Activated CD4-positive, alpha-beta T cell treated with anti-CD3 and anti-CD28 coated beads, Interleukin-2, amount 10 ng/mL, durations not matched to agents 24 days and 14 days (primary cell): ENCODE measurements at regions not wholly inside any gene's neighbourhood (a gene's known extent, or its start where the extent isn't known, plus 50 kb on each side); places are given as distances from the start of the nearest gene placed in this dataset.

Experiments used
- DNase-seq: peaks from one replicate; pipeline ENCODE4 v3.0.0; 2022
- H3K27ac Mint-ChIP-seq: one replicate; pipeline ENCODE4 v1.8.0; 2022; ENCODE audit warnings: mild to moderate bottlenecking, mixed read lengths
- H3K27me3 Mint-ChIP-seq: one replicate; pipeline ENCODE4 v1.8.0; 2022; ENCODE audit warnings: mixed read lengths
- H3K36me3 Mint-ChIP-seq: one replicate; pipeline ENCODE4 v1.8.0; 2022; ENCODE audit warnings: low read depth, mild to moderate bottlenecking, mixed read lengths
- H3K4me1 Mint-ChIP-seq: one replicate; pipeline ENCODE4 v1.8.0; 2021; ENCODE audit warnings: mixed read lengths
- H3K4me3 Mint-ChIP-seq: one replicate; pipeline ENCODE4 v1.8.0; 2022; ENCODE audit warnings: mild to moderate bottlenecking, moderate library complexity, mixed read lengths
- H3K9me3 Mint-ChIP-seq: one replicate; pipeline ENCODE4 v1.8.0; 2021; ENCODE audit warnings: mixed read lengths
- intact Hi-C: fragments of 100-400 bp; cut with micrococcal nuclease; formaldehyde crosslinking; loops from one replicate; pipeline ENCODE4 v1.15.1; 2023

DNA sequence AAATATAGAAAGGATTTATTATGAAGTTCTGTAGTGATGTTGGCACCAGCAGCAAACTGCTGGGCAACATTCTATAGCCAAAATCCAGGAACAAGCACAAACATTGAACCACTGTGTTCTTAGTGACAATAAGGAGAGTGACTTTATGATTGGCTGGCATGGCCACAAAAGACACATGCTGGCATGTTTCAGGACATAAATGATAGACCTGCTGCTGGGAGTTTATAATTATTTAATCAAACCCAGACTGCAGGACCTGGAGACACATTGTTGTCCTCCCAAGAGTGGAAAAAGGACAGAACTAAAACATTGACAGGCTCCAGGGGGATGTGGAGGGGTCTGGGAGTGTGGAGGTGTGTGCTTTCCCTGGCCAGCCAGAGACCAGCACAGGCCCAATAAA, 255.3 kb upstream of the LRTM1 start:
- intact Hi-C loops = loop anchor here (5.0 to 10.0 kb wide), 2 partner anchors 328 to 756 kb away; no protein-coding TSS in a partner anchor
- DNase-seq = no peak
- Mint-ChIP-seq H3K27me3 (no peaks in the 10 kb centered on the region), H3K36me3 (no peaks in the 10 kb centered on the region), H3K4me1 (no peaks in the 10 kb centered on the region), H3K9me3 (no peaks in the 10 kb centered on the region), H3K27ac (no peak overlapping the region), H3K4me3 (no peak overlapping the region)

DNA sequence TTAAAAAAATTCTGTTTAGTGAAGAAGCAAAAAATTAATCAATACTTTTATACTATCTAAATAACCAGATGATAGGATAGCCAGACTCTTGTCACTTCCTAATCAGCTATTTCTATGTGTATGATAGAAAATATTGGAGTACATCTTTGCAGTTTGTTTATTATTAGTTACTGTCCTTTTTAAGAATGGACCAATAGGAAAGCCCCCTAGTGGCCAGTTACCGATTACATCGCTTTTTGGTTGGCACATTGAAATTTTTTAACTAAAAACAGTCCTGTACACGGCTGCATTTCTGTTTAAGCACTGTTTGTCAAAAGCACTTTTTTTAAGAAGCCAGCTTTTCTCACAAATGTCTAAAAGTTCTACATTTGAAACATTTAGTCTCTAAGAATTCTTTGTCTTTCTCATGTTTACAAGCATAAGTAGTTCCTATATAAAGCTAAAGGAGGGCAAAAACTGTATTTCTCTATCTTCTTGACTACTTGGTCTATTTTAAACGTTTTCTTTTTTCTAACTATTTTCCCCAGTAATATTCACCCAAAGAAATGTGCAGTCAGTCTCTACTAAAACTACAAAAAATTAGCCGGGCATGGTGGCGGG, 253.2 kb upstream of the LRTM1 start:
- no peaks in the 10 kb centered on the region for H3K9me3 Mint-ChIP-seq

DNA sequence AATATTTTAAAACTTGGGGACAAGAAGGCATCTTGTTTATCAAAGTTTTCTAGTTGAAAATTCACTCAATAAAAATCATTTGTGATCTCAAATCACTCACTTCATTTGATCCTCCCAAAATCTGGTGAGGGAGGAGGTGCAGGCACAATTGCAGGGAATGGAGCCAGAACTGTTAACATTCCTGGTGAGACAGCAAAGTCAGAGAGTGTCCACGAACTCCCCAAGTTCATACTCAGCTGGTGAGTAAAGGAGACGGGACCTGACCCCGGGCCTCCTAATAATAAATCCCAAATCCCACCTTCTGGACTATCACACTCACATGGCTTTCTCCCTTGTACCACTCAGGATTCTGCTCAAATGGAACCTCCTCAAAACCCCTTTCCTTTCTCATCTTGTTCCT, 252.3 kb upstream of the LRTM1 start:
- no peaks in the 10 kb centered on the region for H3K27me3 Mint-ChIP-seq
- DNase-seq = no peak

More for the DNA sequence above, 253.2 kb upstream of the LRTM1 start:
- no peaks in the 10 kb centered on the region for H3K27me3 Mint-ChIP-seq
- intact Hi-C loops = loop anchor here (5.0 to 10.0 kb wide), 2 partner anchors 326 to 754 kb away; no protein-coding TSS in a partner anchor
- DNase-seq = peak; percentile 63
- no peak overlapping the region for H3K27ac Mint-ChIP-seq
- no peaks in the 10 kb centered on the region for H3K4me1 Mint-ChIP-seq
- H3K36me3 Mint-ChIP-seq = no peaks in the 10 kb centered on the region
- no peak overlapping the region for H3K4me3 Mint-ChIP-seq

DNA sequence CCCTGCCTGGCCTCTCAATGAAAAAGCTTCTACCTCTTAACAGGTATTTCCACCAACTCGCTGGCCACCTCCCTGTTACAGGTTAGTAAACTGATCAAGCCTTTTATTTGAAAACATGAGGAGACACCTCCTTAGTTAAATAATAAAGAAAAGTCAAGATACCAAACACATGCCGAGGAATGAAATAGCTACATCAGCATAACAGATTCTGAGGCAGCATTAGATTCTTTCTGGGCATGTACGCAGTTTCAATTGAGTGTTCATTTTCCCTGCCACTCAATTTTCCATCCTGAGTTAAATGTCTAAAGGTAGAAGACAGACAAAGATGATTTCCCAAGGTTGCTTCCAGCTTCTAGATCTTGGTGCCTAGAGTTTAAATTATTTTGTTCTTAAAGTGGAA, 250.5 kb upstream of the LRTM1 start:
- Mint-ChIP-seq H3K4me1 (no peaks in the 10 kb centered on the region), H3K27ac (no peak overlapping the region), H3K27me3 (no peaks in the 10 kb centered on the region), H3K9me3 (no peaks in the 10 kb centered on the region), H3K36me3 (no peaks in the 10 kb centered on the region), H3K4me3 (no peak overlapping the region)
- intact Hi-C loops = no loop called here
- no peak for DNase-seq

More for the DNA sequence above, 252.3 kb upstream of the LRTM1 start:
- no peaks in the 10 kb centered on the region for H3K36me3 Mint-ChIP-seq
- no peaks in the 10 kb centered on the region for H3K4me1 Mint-ChIP-seq
- H3K9me3 Mint-ChIP-seq = no peaks in the 10 kb centered on the region
- H3K27ac Mint-ChIP-seq = no peak overlapping the region
- no peak overlapping the region for H3K4me3 Mint-ChIP-seq
- intact Hi-C loops = loop anchor here (5.0 to 10.0 kb wide), 2 partner anchors 325 to 753 kb away; no protein-coding TSS in a partner anchor

DNA sequence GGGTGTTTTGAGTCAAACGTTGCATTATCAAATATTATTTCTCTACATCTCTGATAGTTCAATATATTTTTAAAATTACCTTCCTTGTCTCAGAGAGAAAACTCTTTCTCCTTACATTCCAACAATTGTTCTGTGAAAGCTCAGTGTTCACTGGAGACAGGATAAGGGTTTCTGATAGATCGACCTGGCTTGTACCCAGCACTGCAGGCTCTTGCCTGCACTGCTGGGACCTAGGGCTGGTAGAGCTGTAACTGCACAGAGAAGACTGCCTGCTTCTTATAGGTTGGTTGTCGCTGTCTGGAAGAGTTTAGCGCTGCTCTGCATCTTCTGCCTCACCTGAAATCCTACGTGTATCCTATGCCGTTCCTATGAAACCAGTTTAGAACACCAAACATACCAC, 249.9 kb upstream of the LRTM1 start:
- H3K36me3 Mint-ChIP-seq = no peaks in the 10 kb centered on the region
- no peaks in the 10 kb centered on the region for H3K9me3 Mint-ChIP-seq
- no peaks in the 10 kb centered on the region for H3K4me1 Mint-ChIP-seq
- H3K27me3 Mint-ChIP-seq = no peaks in the 10 kb centered on the region
- intact Hi-C loops = no loop called here
- no peak for DNase-seq
- H3K27ac Mint-ChIP-seq = no peak overlapping the region
- no peak overlapping the region for H3K4me3 Mint-ChIP-seq

DNA sequence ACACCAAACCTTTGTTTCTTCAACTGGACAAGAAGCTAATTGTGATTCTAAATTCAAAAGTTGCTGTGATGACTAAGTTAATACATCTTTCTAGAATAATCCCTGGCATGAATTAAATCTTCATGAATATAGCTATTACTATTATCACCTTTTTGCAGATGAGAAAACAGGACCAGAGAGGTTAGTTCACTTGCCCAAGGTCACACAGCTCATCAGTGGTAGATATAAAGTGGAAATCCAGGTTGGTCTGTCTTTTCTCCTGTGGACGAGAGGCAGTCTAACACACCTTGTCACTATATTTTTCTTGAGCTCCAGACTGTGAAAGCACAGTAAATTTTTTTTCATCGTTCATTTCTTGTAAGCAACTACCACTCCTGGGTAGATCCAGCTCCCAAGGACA, 247.6 kb upstream of the LRTM1 start:
- H3K9me3 Mint-ChIP-seq = peaks cover 8% of the 10 kb centered on the region
- H3K4me1 Mint-ChIP-seq = no peaks in the 10 kb centered on the region
- DNase-seq = no peak
- no peak overlapping the region for H3K4me3 Mint-ChIP-seq
- no peaks in the 10 kb centered on the region for H3K27me3 Mint-ChIP-seq
- intact Hi-C loops = no loop called here
- H3K27ac Mint-ChIP-seq = no peak overlapping the region
- H3K36me3 Mint-ChIP-seq = no peaks in the 10 kb centered on the region

DNA sequence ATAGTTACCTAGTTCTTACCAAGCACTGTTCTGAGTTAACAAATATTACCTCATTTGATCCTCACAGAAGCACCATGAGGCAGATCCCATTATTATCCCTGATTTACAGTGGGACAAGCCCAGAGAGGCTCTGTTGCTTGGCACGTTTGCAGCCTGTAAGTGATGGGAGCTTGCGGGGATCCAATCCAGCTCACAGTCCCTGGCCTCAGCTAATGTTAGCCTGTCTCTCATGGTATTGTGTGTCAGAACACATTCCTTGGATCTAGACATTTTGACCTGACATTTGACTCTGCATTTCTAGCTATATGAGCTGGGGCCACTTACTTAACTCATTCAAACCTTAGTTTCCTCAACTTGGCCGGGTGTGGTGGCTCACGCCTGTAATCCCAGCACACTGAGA, 246.9 kb upstream of the LRTM1 start:
- Mint-ChIP-seq H3K4me1 (no peaks in the 10 kb centered on the region), H3K9me3 (peaks cover 8% of the 10 kb centered on the region), H3K27me3 (no peaks in the 10 kb centered on the region), H3K27ac (no peak overlapping the region), H3K4me3 (no peak overlapping the region), H3K36me3 (no peaks in the 10 kb centered on the region)
- no peak for DNase-seq
- intact Hi-C loops = no loop called here

DNA sequence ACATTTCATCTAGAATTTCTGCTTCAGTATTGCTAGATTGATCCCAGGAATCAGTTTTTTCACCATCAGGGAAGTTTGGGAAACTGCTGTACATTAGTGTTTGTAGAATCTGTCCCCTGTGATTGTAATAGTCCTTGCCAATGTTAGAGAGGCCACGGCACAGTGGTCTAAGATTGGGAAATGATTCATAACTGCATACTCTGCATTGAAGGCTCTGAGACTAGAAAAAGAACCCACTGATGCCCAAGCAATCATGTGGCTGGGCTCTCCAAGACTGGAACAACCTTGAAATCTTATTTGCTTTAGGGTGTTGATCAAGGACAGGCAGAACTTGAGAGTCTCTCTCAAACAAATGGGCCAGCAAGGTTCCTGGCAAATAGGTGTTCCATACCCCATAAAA, 245.6 kb upstream of the LRTM1 start:
- Mint-ChIP-seq H3K4me3 (no peak overlapping the region), H3K36me3 (no peaks in the 10 kb centered on the region), H3K4me1 (no peaks in the 10 kb centered on the region), H3K27ac (no peak overlapping the region), H3K27me3 (no peaks in the 10 kb centered on the region), H3K9me3 (peaks cover 8% of the 10 kb centered on the region)
- DNase-seq = no peak
- intact Hi-C loops = no loop called here

DNA sequence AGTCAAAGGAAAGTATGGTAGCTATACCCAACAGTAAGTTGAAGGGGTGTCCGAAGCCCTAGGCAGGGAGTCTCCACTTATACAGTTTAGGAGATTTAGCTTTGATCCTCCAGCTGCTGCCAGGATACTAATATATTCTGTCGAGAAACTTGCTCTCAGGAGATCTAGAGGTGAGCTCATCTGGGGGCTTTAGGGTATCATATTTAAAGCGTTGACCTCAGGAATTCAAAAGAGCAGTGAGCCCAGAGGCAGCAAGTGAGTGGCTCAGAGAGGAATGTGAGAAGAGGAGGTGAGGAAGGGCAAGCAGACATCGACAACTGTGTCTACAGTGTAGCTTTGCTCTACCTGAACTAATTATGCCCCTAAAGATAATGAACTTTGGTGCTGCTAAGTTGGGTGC, 245.1 kb upstream of the LRTM1 start:
- Mint-ChIP-seq H3K27ac (no peak overlapping the region), H3K27me3 (no peaks in the 10 kb centered on the region), H3K4me1 (no peaks in the 10 kb centered on the region), H3K36me3 (no peaks in the 10 kb centered on the region), H3K4me3 (no peak overlapping the region), H3K9me3 (peaks cover 8% of the 10 kb centered on the region)
- DNase-seq = no peak
- intact Hi-C loops = no loop called here

DNA sequence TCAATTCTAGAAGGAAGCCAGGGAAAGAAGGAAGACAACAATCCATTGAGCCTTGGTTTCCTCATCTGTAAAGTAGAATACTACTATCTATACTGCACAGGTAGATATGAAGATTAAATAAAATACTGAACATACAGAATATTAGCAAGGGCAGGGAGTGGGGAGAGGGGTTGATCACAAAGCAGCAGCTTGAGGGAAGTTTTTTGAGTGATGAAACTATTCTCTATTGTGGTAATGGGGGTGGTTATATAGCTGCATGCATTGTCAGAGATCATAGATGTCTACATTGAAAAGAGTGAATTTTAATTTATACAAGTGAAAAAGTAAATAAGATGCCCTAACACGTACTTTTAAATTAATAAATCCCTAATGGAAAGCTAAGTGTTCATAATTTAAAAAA, 242.6 kb upstream of the LRTM1 start:
- H3K9me3 Mint-ChIP-seq = peaks cover 8% of the 10 kb centered on the region
- H3K27me3 Mint-ChIP-seq = no peaks in the 10 kb centered on the region
- H3K36me3 Mint-ChIP-seq = no peaks in the 10 kb centered on the region
- H3K4me1 Mint-ChIP-seq = no peaks in the 10 kb centered on the region
- H3K4me3 Mint-ChIP-seq = no peak overlapping the region
- intact Hi-C loops = no loop called here
- no peak for DNase-seq
- no peak overlapping the region for H3K27ac Mint-ChIP-seq

DNA sequence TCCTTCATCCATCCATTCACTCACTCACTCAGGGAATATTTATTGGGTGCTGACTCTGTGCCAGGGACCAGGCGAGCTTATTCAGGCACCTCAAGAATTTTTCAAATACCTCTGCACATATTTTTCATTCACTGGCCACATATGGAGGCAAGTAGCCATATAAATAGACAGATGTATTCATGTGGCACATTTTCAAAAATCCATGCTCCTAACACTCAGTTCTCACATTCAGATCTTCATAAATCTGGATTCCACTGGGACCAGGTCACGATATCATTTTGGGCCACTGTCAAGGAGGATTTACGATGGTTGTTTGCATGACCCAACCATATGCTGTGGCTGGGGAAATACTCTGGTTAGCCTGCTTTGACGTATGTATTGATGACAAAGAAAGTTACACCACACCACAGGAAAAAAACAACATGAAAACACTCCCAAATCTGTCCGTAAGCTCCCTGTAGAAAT, 241.8 kb upstream of the LRTM1 start:
- no peak overlapping the region for H3K4me3 Mint-ChIP-seq
- H3K4me1 Mint-ChIP-seq = no peaks in the 10 kb centered on the region
- H3K36me3 Mint-ChIP-seq = no peaks in the 10 kb centered on the region

DNA sequence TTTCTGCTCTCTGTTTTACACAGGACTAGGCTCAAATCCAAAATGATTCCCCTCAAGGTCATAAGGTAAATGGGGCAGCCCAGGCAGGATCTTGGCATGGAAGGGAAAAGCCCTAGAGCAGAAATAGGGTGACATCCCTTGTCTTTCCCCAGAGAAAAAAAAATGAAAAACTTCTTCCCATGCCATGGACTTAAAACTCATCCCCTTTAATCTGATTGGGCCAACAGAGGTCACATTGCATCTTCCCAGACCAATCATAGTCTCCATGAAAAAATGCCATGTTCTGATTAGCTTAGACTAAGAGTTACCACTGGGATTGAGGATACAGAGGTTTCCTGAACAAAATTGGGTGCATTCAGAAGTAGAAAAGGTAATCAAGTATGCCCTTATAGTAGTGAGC, 241.3 kb upstream of the LRTM1 start:
- Mint-ChIP-seq H3K27ac (no peak overlapping the region), H3K36me3 (no peaks in the 10 kb centered on the region), H3K4me1 (no peaks in the 10 kb centered on the region), H3K4me3 (no peak overlapping the region), H3K9me3 (peaks cover 8% of the 10 kb centered on the region), H3K27me3 (no peaks in the 10 kb centered on the region)
- intact Hi-C loops = no loop called here
- no peak for DNase-seq

More for the DNA sequence above, 241.8 kb upstream of the LRTM1 start:
- intact Hi-C loops = no loop called here
- Mint-ChIP-seq H3K27me3 (no peaks in the 10 kb centered on the region), H3K27ac (no peak overlapping the region), H3K9me3 (peaks cover 8% of the 10 kb centered on the region)
- DNase-seq = no peak

DNA sequence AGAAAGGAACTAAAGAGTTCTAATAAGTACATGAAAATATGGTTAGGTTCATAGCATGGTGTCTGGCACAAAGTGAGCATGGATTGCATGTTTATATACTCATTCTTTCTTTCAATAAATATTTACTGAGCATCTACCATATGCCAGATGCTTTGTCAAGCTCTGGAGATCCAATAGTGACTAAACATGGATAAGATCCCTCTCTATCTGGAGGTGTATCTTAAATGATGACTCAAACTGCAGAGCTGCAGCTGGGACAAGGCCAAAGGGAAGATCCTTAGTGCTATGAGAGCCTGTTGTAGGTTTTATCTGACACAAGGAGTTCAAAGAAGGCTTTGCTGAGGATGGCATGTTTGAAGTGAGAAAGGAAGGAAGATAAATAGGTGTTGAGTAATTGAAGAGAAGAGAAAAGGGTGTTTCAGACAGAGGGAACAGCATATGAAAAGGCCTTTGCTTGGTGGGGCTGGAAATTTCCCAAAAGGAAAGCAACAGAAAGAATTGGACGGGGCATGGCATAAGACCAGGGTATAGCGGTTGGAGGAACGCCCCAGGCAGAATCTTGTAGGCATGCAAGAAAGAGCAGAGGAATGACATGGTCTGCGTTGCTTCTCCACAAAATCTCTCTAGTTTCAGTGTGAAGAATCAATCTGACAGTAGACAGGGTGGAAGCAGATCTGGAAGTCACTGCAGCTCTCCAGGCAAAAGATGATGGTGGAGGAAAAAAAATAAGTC, 239.9 kb upstream of the LRTM1 start:
- Mint-ChIP-seq H3K9me3 (peaks cover 8% of the 10 kb centered on the region), H3K4me3 (no peak overlapping the region), H3K36me3 (no peaks in the 10 kb centered on the region), H3K27me3 (no peaks in the 10 kb centered on the region), H3K4me1 (no peaks in the 10 kb centered on the region), H3K27ac (no peak overlapping the region)
- DNase-seq = no peak
- intact Hi-C loops = no loop called here

DNA sequence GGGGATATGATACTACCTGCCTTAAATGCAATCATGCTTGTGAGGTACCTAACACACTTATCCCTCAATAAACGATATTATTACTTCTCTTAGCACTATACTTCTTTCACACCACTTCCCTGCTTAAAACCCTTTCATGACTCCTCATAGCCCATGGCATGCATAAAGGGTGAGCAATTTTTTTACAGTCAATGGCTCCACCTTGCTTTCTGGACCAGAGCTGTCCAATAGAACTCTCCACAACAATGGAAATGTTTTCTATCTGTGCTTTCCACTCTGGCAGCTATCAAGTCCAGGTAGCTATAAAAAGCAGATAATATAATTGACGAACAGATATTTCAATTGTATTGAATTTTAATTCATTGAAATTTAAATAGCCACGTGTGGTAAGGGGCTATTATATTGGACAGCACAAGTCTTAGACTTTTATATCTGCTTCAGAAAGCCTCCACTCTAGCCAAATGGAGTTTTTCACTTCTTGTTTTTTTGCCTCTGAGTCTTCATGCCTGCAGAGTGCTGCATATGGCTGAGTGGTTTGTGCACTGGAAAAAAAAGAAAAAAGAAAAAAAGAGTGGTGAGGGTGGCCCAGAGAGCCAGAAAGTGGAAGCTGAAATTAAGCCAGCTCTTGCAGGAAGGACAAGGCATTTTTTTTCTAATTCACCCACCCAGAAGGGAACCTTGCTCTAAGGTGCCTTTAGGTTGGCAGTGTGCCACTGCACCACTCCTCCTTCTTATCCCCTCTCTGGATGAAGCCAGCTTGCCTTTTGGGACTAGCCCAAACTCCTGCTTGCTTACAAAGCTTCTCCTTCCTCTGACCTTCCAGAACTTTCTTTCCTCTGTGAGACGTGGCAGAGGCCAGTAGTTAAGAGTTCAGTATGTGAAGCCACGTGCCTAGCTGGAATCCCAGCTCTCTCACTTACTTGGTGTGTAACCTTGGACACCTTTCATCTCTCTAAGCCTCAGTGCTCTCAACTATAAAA, 239.0 kb upstream of the LRTM1 start:
- Mint-ChIP-seq H3K27me3 (no peaks in the 10 kb centered on the region), H3K27ac (no peak overlapping the region), H3K4me1 (no peaks in the 10 kb centered on the region), H3K4me3 (no peak overlapping the region), H3K9me3 (peaks cover 8% of the 10 kb centered on the region), H3K36me3 (no peaks in the 10 kb centered on the region)
- intact Hi-C loops = no loop called here
- no peak for DNase-seq
